Pancreas (tissue), 10 donors: ENCODE measurements at regions not wholly inside any gene's neighbourhood (a gene's known extent, or its start where the extent isn't known, plus 50 kb on each side); places are given as distances from the start of the nearest gene placed in this dataset.
A peak's percentile ranks its signal among the peaks of the same experiment; 100 is the strongest.

Experiments
- ATAC-seq, 4 donors: fragments of 200-7000 bp; cut with Tn5 transposase; one replicate each; pipeline versions ENCODE4 v1.8.0 to v1.9.1; 2020; ENCODE audit warnings: mild to moderate bottlenecking in 4 of 4, moderate library complexity in 4 of 4
- DNase-seq, 6 donors: peaks; one replicate each; pipeline ENCODE4 v3.0.0-alpha.2; 2020
- FAIRE-seq: peaks from 2 replicates; lab custom pipeline; 2012; peaks lifted over from hg19 to GRCh38; lab: Jason Lieb, UNC
- H3K27ac ChIP-seq, 4 donors: fragments of 200-600 bp; sonication (generic); 1 replicate in 3 of 4; 2 replicates in 1 of 4; pipeline versions ENCODE4 v1.5.0 to v1.8.0; 2020
- H3K27me3 ChIP-seq, 4 donors: fragments of 200-600 bp; one replicate each; pipeline ENCODE4 v1.8.0; 2021
- H3K36me3 ChIP-seq, 3 donors: fragments of 200-600 bp; sonication (generic) in 1 of 3; one replicate each; pipeline versions ENCODE4 v1.5.0 to v1.8.0; 2020 to 2021
- H3K4me1 ChIP-seq, 3 donors: fragments of 200-600 bp; one replicate each; pipeline ENCODE4 v1.8.0; 2021
- H3K4me3 ChIP-seq, 4 donors: fragments of 200-600 bp; sonication (generic) in 2 of 4; one replicate each; pipeline versions ENCODE4 v1.5.0 to v1.8.0; 2020 to 2021
- H3K9me3 ChIP-seq, 4 donors: fragments of 200-600 bp; one replicate each; pipeline ENCODE4 v1.8.0; 2021
- CTCF ChIP-seq, 4 donors: fragments of 200-600 bp; sonication (generic) in 3 of 4; IDR thresholded peaks; one replicate each; pipeline versions ENCODE4 v1.5.0 to v1.8.0; 2021; ENCODE audit warnings: antibody characterized with exemption in 4 of 4
- WGBS, 2 donors: extraction: QIAGEN DNeasy Blood & Tissue Kit; methylation state at CpG; one replicate each; pipeline ENCODE4 v1.1.7; 2013; 5-methylcytosine and 5-hydroxymethylcytosine counted together
- intact Hi-C, 3 donors: fragments of 100-400 bp; cut with DNase I; formaldehyde crosslinking; loops; one replicate each; pipeline versions ENCODE4 v1.11.1 to v1.14.2; 2022
- donor health status: healthy with polysubstance abuse.
- donor health status: DM: no; HTN: no; CAD: no; lungs with moderate emphysema.
- donor health status: DM: no; HTN: no; CAD: no.
- donor health status: control.
- donor health status: control.
- donor health status: Bipolar disorder and iron deficiency.
- donor health status: DM: yes; HTN: yes; CAD: no.
- donor health status: DM: no; HTN: no; CAD: no.
- donor health status: DM: no; HTN: no; CAD: no.
- donor health status: DM: yes; HTN: yes; CAD: no.

- no peaks in the 10 kb centered on the region for H3K27me3 ChIP-seq
- no peak for FAIRE-seq
- H3K27ac ChIP-seq: no peak overlapping the region
- no peak for ATAC-seq
- no peaks in the 10 kb centered on the region for H3K9me3 ChIP-seq
- no peak overlapping the region for H3K4me3 ChIP-seq
- TF ChIP-seq CTCF (IDR thresholded peaks at IDR 0.05): no peak
- H3K4me1 ChIP-seq: no peaks in the 10 kb centered on the region
- no peak for DNase-seq
- H3K36me3 ChIP-seq: no peaks in the 10 kb centered on the region
- 52 to 55% methylated on average over 4 of the region's 4 CpGs for WGBS, 2 donors
- intact Hi-C loops: loop anchor here in 1 of 3 donors (2.0 to 10.0 kb wide), 2 partner anchors 98 to 160 kb away; partner anchors contain the start of genes CLDN1 and CLDN16
These were observed 97.8 kb downstream of the CLDN1 start for GRCh38 chr3:190224456-190224855.

- H3K4me3 ChIP-seq: no peak overlapping the region
- DNase-seq: no peak
- no peaks in the 10 kb centered on the region for H3K4me1 ChIP-seq
- TF ChIP-seq CTCF (IDR thresholded peaks at IDR 0.05): no peak
- intact Hi-C loops: loop anchor here in 1 of 3 donors (10.0 kb wide), 1 partner anchor 162 kb away; the partner anchor contains the start of gene CLDN16
- no peaks in the 10 kb centered on the region for H3K36me3 ChIP-seq
- H3K27me3 ChIP-seq: no peaks in the 10 kb centered on the region
- no peaks in the 10 kb centered on the region for H3K9me3 ChIP-seq
- WGBS, 2 donors: 72 to 82% methylated on average over 4 of the region's 4 CpGs
- no peak overlapping the region for H3K27ac ChIP-seq
- ATAC-seq: no peak
- no peak for FAIRE-seq
These were observed 99.3 kb downstream of the CLDN1 start for GRCh38 chr3:190222916-190223315.

- Histone ChIP-seq H3K4me1 (no peaks in the 10 kb centered on the region), H3K4me3 (no peak overlapping the region), H3K27me3 (no peaks in the 10 kb centered on the region), H3K9me3 (no peaks in the 10 kb centered on the region), H3K27ac (no peak overlapping the region), H3K36me3 (no peaks in the 10 kb centered on the region)
- 82 to 93% methylated on average over 3 of the region's 3 CpGs for WGBS, 2 donors
- intact Hi-C loops: loop anchor here in 1 of 3 donors (10.0 kb wide), 1 partner anchor 162 kb away; the partner anchor contains the start of gene CLDN16
- ATAC-seq (peak in 1 of 4 donors; percentile 38), DNase-seq (no peak), FAIRE-seq (no peak)
- no peak for TF ChIP-seq CTCF (IDR thresholded peaks at IDR 0.05)
These were observed 99.9 kb downstream of the CLDN1 start for GRCh38 chr3:190222360-190222759.

- H3K4me3 ChIP-seq: no peak overlapping the region
- H3K27me3 ChIP-seq: no peaks in the 10 kb centered on the region
- H3K27ac ChIP-seq: no peak overlapping the region
- ATAC-seq: no peak
- H3K36me3 ChIP-seq: no peaks in the 10 kb centered on the region
- intact Hi-C loops: loop anchor here in 1 of 3 donors (10.0 kb wide), 1 partner anchor 164 kb away; the partner anchor contains the start of gene CLDN16
- FAIRE-seq: no peak
- no peaks in the 10 kb centered on the region for H3K4me1 ChIP-seq
- no peaks in the 10 kb centered on the region for H3K9me3 ChIP-seq
- 88 to 95% methylated on average over 1 of the region's 1 CpG for WGBS, 2 donors
- DNase-seq: no peak
- TF ChIP-seq CTCF (IDR thresholded peaks at IDR 0.05): no peak
These were observed 99.7 kb upstream of the P3H2 start for GRCh38 chr3:190220362-190220761.

GRCh38 chr3:190217081-190217480 is 96.4 kb upstream of the P3H2 start:
- TF ChIP-seq CTCF (IDR thresholded peaks at IDR 0.05): no peak
- peak in 1 of 4 donors; percentile 34 for ATAC-seq
- no peaks in the 10 kb centered on the region for H3K9me3 ChIP-seq
- no peaks in the 10 kb centered on the region for H3K36me3 ChIP-seq
- no peak overlapping the region for H3K4me3 ChIP-seq
- DNase-seq: no peak
- WGBS, 2 donors: 77 to 82% methylated on average over 3 of the region's 3 CpGs
- H3K4me1 ChIP-seq: no peaks in the 10 kb centered on the region
- H3K27me3 ChIP-seq: no peaks in the 10 kb centered on the region
- intact Hi-C loops: no loop called here
- no peak for FAIRE-seq
- H3K27ac ChIP-seq: no peak overlapping the region
